Fibroblast of lung (primary cell): ENCODE measurements at regions not wholly inside any gene's neighbourhood (a gene's known extent, or its start where the extent isn't known, plus 50 kb on each side); places are given as distances from the start of the nearest gene placed in this dataset.

Experiments used
- DNase-seq, 2 donors: peaks; one replicate each; pipeline versions ENCODE4 v3.0.0 to v3.0.0-alpha.2; 2010; ENCODE audit warnings: low read depth in 2 of 2
- H2AFZ ChIP-seq: 2 replicates; pipeline ENCODE4 v1.5.1; 2012; ENCODE audit warnings: low read length, control low read depth, inconsistent platforms
- H3K27ac ChIP-seq: 2 replicates; pipeline ENCODE4 v1.5.1; 2011; ENCODE audit warnings: low read length, control low read depth; ENCODE audit not compliant: insufficient read depth
- H3K27me3 ChIP-seq: 2 replicates; pipeline ENCODE4 v1.5.1; 2011; ENCODE audit warnings: mild to moderate bottlenecking, low read length; ENCODE audit not compliant: control insufficient read depth, insufficient read depth
- H3K36me3 ChIP-seq: 2 replicates; pipeline ENCODE4 v1.5.1; 2011; ENCODE audit warnings: low read length; ENCODE audit not compliant: control insufficient read depth, insufficient read depth
- H3K4me1 ChIP-seq: 2 replicates; pipeline ENCODE4 v1.5.1; 2011; ENCODE audit warnings: low read length; ENCODE audit not compliant: control insufficient read depth, insufficient read depth; ENCODE audit errors: extremely low read depth
- H3K4me2 ChIP-seq: 2 replicates; pipeline ENCODE4 v1.5.1; 2011; ENCODE audit warnings: low read length, control low read depth; ENCODE audit not compliant: insufficient read depth; ENCODE audit errors: extremely low read depth
- H3K4me3 ChIP-seq, 4 experiments: fragments of 200-600 bp in 1 of 4; sonication (generic) in 1 of 4; replicated peaks in 1 of 4; 2 replicates each; pipeline ENCODE4 v1.5.1; 2011 to 2016; ENCODE audit warnings: low read length in 4 of 4, low read depth in 3 of 4, mild to moderate bottlenecking in 3 of 4, control low read depth in 2 of 4, inconsistent platforms in 1 of 4, mixed read lengths in 1 of 4; ENCODE audit not compliant: insufficient read depth in 1 of 4; ENCODE audit errors: control extremely low read depth in 1 of 4
- H3K79me2 ChIP-seq: 2 replicates; pipeline ENCODE4 v1.5.1; 2012; ENCODE audit warnings: mild to moderate bottlenecking, low read length, inconsistent platforms; ENCODE audit not compliant: control insufficient read depth, insufficient read depth
- H3K9ac ChIP-seq: 2 replicates; pipeline ENCODE4 v1.5.1; 2011; ENCODE audit warnings: mild to moderate bottlenecking, low read length, control low read depth; ENCODE audit not compliant: insufficient read depth
- H3K9me3 ChIP-seq: 2 replicates; pipeline ENCODE4 v1.5.1; 2012; ENCODE audit warnings: low read depth, low read length; ENCODE audit not compliant: control insufficient read depth, insufficient read depth
- H4K20me1 ChIP-seq: 2 replicates; pipeline ENCODE4 v1.5.1; 2011; ENCODE audit warnings: low read length; ENCODE audit not compliant: control insufficient read depth, insufficient read depth; ENCODE audit errors: extremely low read depth
- EZH2 ChIP-seq: IDR thresholded peaks from 2 replicates; pipeline ENCODE4 v1.5.1; 2012; ENCODE audit warnings: low read length, control low read depth, mild to moderate bottlenecking; ENCODE audit errors: missing control alignments
- TF ChIP-seq, protein P1 (sequence below), 2 donors: IDR thresholded peaks in 1 of 2; conservative IDR thresholded peaks in 1 of 2; 1 replicate in 1 of 2; 2 replicates in 1 of 2; pipeline ENCODE4 v1.5.1; 2011 to 2012; ENCODE audit warnings: low read length in 2 of 2, control low read depth in 1 of 2, inconsistent platforms in 1 of 2, low read depth in 1 of 2, mild to moderate bottlenecking in 1 of 2

DNA sequence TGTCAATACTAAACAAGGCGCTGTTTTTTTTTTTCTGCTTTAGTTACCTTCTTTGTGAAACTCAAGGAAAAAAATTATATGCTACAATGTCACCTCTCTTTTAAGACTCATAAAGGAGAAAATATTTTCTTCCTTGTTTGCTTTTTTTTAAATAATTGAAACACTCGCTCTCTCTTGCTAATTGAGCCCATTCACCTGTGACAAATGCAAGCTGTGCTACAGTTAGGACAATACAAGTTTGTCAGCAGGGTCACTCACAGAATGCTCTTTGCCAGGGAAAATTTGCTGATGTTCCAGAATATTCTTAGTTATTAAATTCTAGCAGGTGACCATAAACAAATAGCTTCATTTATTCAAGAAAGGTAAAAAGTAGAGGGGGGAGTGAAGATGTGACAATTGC is 375.9 kb upstream of the DPPA4 start:
- Histone ChIP-seq H2AFZ (no peak overlapping the region), H4K20me1 (no peaks in the 10 kb centered on the region), H3K4me1 (no peaks in the 10 kb centered on the region), H3K4me3 (no peak overlapping the region), H3K36me3 (no peaks in the 10 kb centered on the region), H3K4me2 (no peak overlapping the region), H3K79me2 (no peaks in the 10 kb centered on the region), H3K27ac (no peak overlapping the region), H3K9me3 (no peaks in the 10 kb centered on the region), H3K27me3 (no peaks in the 10 kb centered on the region), H3K9ac (no peak overlapping the region)
- DNase-seq = no peak
- TF ChIP-seq, protein P1, sequence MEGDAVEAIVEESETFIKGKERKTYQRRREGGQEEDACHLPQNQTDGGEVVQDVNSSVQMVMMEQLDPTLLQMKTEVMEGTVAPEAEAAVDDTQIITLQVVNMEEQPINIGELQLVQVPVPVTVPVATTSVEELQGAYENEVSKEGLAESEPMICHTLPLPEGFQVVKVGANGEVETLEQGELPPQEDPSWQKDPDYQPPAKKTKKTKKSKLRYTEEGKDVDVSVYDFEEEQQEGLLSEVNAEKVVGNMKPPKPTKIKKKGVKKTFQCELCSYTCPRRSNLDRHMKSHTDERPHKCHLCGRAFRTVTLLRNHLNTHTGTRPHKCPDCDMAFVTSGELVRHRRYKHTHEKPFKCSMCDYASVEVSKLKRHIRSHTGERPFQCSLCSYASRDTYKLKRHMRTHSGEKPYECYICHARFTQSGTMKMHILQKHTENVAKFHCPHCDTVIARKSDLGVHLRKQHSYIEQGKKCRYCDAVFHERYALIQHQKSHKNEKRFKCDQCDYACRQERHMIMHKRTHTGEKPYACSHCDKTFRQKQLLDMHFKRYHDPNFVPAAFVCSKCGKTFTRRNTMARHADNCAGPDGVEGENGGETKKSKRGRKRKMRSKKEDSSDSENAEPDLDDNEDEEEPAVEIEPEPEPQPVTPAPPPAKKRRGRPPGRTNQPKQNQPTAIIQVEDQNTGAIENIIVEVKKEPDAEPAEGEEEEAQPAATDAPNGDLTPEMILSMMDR (conservative IDR thresholded peaks at IDR 0.05 in 1 of 2, IDR thresholded peaks at IDR 0.05 in 1 of 2; ENCODE audit: low read depth in 1 of 2, low read length in 2 of 2) = no peak
- TF ChIP-seq EZH2 = no peak

DNA sequence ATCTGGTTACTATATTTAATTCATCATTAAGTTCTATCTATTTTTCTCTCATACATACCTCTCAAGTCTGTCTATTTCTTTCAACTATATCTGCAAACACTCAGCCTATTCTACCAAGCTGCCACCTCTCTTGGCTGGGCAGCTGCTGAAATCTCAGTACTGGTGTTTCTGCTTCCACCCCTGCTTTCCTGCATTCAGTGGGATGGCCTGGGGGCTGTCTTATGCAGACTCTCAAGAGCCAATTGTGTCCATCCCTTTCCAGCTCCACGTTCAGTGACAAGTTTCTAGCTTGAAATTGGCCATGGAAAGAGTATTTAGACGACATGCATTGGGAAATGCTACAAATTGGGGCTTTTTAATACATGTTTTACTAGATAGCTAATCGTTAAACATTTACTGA is 378.4 kb upstream of the DPPA4 start:
- no peak for DNase-seq
- no peak overlapping the region for H3K9ac ChIP-seq
- no peaks in the 10 kb centered on the region for H3K4me1 ChIP-seq
- H3K36me3 ChIP-seq = no peaks in the 10 kb centered on the region
- H3K27me3 ChIP-seq = no peaks in the 10 kb centered on the region
- no peak overlapping the region for H3K4me3 ChIP-seq
- no peak overlapping the region for H3K27ac ChIP-seq
- no peaks in the 10 kb centered on the region for H4K20me1 ChIP-seq
- H2AFZ ChIP-seq = no peak overlapping the region
- H3K4me2 ChIP-seq = no peak overlapping the region
- no peaks in the 10 kb centered on the region for H3K9me3 ChIP-seq
- TF ChIP-seq, protein P1 (conservative IDR thresholded peaks at IDR 0.05 in 1 of 2, IDR thresholded peaks at IDR 0.05 in 1 of 2; ENCODE audit: low read depth in 1 of 2, low read length in 2 of 2) = no peak
- no peak for TF ChIP-seq EZH2
- H3K79me2 ChIP-seq = no peaks in the 10 kb centered on the region

DNA sequence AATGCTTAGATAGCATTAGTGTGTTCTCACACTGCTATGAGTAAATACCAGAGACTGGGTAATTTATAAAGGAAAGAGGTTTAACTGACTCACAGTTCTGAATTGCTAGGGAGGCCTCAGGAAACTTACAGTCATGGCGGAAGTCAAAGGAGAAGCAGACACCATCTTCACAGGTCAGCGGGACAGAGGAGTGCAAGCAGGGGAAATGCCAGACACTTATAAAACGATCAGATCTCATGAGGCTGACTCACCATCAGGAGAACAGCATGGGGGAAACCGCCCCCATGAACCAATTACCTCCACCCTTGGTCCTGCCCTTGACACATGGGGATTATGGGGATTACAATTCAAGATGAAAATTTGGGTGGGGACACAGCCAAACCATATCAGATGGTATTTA is 381.5 kb upstream of the DPPA4 start:
- H3K4me2 ChIP-seq = no peak overlapping the region
- no peaks in the 10 kb centered on the region for H3K4me1 ChIP-seq
- no peak overlapping the region for H3K9ac ChIP-seq
- no peaks in the 10 kb centered on the region for H3K36me3 ChIP-seq
- no peak for TF ChIP-seq EZH2
- TF ChIP-seq, protein P1 (conservative IDR thresholded peaks at IDR 0.05 in 1 of 2, IDR thresholded peaks at IDR 0.05 in 1 of 2; ENCODE audit: low read depth in 1 of 2, low read length in 2 of 2) = no peak
- no peak for DNase-seq
- no peaks in the 10 kb centered on the region for H3K27me3 ChIP-seq
- H3K27ac ChIP-seq = no peak overlapping the region
- no peak overlapping the region for H3K4me3 ChIP-seq
- no peak overlapping the region for H2AFZ ChIP-seq
- no peaks in the 10 kb centered on the region for H4K20me1 ChIP-seq
- no peaks in the 10 kb centered on the region for H3K79me2 ChIP-seq
- H3K9me3 ChIP-seq = no peaks in the 10 kb centered on the region
